Pulmonary artery endothelial cell (primary cell): ENCODE measurements at regions not wholly inside any gene's neighbourhood (a gene's known extent, or its start where the extent isn't known, plus 50 kb on each side); places are given as distances from the start of the nearest gene placed in this dataset.
"Not testable (repeated sequence)": the region's sequence is repeated elsewhere in the genome, so short reads cannot be mapped to it uniquely, and the experiment has no call there.

Source experiments
- DNase-seq: peaks from one replicate; pipeline ENCODE4 v3.0.0-alpha.2; 2011; ENCODE audit warnings: low read depth, low spot score

GRCh38 chr2:80943487-80943886 lies 638.9 kb upstream of the LRRTM1 start:
- DNase-seq: no peak

DNA sequence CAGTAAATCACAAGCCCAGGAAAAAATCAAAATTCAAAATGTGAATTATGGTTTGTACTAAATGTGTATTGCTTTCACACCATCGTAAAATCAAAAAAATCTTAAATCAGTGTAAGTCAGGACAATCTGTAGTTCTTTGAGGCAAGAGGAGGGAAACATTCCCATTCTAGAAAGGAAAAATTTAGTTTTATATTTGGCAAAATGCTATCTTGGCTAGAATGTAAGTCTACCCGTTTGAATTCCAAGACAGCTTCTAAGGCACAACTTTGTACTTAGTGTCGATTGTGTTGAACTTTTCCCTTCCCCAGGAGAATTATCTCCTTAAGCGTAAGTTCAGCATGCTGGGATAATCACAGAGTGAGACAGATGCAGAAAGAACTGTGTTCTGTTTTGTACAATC lies 638.2 kb upstream of the LRRTM1 start:
- no peak for DNase-seq

GRCh38 chr2:80938463-80938862 lies 633.9 kb upstream of the LRRTM1 start:
- DNase-seq: no peak

DNA sequence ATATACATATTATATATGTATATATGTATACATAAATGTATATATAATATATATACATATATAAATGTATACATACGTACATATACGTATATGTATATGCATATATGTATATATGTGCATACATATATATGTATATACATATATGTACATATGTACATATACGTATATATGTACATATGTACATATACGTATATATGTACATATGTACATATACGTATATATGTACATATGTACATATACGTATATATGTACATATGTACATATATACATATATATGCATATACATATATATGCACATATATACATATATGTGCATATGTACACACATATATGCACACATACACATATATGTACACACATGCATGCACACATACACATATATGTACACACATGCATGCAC lies 627.3 kb upstream of the LRRTM1 start:
- not testable (repeated sequence) for DNase-seq

GRCh38 chr2:80930777-80931176 lies 626.2 kb upstream of the LRRTM1 start:
- no peak for DNase-seq

GRCh38 chr2:80926168-80926567 lies 621.6 kb upstream of the LRRTM1 start:
- DNase-seq: no peak

- no peak for DNase-seq
Measured at GRCh38 chr2:80896576-80896975, 592.0 kb upstream of the LRRTM1 start.

DNA sequence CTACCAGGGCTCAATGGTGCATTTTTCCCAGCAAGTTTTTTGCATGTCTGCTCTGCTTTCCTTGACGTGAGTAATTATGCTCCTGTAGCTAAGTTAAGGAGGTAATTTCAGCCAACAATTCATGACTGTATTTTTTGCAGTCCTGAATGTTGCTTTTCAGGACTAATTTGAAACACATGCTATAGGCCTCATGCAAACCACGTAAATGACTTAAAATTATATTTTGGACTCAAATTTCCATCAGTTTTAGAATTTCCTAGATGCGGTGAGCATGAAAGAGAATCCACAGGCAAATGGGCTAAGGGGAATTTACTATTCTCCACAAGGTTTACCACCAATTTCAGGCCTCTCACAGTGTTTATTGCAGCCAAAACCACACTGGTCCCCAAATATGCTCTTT lies 589.9 kb upstream of the LRRTM1 start:
- no peak for DNase-seq

- no peak for DNase-seq
Measured at GRCh38 chr2:80893711-80894110, 589.2 kb upstream of the LRRTM1 start.

DNA sequence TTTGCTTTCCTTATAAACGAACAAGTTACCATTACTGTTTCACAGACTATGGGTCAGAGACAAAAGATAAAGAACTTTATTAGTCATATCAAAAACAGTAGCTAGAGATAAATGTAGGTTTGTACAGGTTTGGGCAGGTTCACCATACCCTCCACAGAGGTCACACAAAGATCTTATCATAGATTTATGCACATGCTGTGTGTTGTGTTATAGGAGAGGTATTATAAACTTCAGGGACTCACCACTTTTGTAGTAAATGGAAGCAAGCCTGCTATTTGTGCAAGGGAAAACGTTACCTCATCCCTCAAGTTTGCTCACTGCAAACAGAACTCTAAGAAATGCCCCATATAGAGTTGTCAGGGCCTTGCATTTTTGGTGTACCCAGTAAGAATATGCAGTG lies 584.5 kb upstream of the LRRTM1 start:
- no peak for DNase-seq

DNA sequence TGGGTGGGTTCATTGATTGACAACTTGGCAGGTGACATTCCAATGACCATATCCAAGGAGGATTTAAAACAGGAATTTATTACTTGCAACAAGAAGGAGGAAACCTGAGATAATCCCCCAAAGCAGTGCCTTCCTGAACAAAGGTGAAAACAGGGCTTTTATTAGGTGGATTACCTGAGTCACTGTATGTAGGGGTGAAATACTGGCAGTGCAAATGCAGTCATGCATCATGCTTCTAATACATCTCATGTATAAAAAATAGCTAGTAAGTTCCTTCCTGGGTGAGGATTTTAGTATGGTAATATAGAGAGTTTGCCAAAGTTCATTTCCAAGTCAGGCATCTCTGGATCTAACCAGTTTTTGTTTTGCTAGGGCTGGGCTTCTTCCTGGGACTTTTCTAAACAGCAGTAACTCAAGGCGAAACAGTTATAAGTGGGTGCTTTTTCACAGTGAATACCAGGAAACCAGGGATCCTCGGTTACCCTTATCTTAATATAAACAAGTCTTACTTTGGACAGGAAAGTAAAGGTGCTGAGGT lies 583.4 kb upstream of the LRRTM1 start:
- no peak for DNase-seq

DNA sequence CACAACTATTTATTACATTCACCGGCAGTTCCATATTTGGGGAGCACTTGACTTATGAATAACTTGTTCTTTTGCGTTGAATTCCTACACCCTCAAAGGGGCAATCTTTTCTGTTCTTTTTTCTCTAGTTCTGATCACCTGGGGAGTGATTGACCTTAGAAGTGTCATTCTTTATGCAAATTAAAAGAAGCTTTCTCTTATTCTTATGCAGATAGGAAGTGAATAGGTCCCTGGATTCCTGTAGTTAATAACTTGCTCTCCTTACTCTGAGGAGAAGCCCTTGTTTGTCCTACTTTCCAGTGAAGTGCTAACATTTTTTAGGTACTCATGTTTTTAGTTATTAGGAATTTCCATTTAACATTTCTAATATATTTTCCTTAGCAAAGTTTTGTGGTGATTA lies 569.8 kb upstream of the LRRTM1 start:
- DNase-seq: no peak

DNA sequence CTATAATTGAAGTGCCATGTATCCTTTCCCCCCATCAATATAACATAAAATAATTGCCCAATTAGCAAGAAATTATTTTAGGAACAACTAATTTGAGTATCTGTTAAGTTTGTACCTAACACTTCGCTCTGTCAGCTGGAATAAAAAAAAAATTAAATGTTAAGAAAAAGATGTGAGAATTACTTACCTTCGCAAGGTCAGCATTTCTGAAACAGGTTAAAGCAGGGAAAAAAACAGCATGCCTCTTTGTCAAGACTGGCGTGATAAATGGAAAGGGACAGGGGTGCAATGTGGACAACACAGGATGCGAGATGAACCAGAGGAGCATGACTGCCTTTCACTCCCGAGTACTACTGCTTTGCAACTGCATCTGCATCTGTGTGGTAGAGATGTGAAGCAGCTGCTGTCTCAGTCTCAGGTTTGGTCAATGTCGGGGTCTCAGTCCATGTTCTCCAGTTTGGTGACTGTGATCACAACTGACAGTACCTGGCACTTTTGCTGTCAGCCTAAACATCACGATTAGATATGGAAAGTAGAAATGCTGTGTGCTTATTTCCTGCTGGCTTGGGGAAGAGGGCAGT lies 565.4 kb upstream of the LRRTM1 start:
- DNase-seq: no peak

- DNase-seq: no peak
Measured at GRCh38 chr2:80863147-80863714, 558.7 kb upstream of the LRRTM1 start.

DNA sequence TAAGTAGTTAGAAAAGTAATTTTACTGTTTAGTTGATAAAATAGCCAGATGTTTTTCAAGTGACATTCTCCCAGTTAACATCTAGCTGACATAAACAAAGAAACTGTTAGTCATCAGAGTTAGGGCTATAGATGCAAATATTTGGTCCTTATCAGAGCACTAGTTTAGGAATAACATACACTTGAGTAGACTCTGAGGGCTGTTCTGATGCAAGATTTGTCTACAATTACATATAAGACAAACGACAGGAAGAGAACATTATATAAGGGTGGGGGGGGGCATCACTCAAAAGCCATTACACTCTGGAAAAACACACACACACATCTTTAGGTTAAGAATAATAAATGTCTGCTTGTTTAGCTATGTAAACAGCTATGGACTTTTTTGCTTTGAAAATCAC lies 554.4 kb upstream of the LRRTM1 start:
- DNase-seq: no peak

DNA sequence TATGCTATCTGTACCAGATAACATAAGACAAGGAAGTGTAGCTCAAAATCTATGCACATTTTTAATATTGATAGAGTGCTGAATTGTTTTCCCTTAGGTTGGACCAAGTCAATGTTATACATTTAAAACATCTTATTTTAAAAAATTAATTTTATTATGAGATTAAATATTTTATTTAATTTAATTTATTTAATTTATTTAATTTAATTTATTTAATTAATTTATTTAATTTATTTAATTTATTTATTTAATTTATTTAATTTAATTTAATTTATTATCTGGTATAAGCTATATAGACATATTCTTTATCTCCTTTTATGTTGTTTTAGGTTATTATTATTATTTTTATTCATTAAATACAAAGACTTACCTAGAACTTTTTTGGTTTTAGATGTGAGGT lies 551.7 kb upstream of the LRRTM1 start:
- no peak for DNase-seq

DNA sequence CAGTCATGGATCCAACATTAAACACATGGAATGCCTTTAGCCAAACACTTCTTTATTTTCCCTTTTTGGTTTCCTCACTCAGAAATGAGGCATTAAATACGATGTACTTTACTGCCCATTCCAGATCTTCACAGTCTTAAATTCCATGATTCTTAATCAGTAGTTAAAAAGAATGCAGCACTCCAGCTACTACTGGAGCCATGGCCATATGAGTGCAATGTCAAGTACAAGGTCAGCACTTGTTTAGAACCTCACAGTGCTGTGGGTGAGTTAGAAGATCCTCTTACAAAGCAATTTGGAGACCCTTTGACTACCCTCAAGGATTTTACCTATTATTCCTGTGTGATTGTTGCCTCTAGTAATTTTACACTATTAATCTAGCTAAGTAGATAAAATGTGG lies 550.3 kb upstream of the LRRTM1 start:
- DNase-seq: no peak

GRCh38 chr2:80852808-80853139 lies 548.2 kb upstream of the LRRTM1 start:
- DNase-seq: no peak

DNA sequence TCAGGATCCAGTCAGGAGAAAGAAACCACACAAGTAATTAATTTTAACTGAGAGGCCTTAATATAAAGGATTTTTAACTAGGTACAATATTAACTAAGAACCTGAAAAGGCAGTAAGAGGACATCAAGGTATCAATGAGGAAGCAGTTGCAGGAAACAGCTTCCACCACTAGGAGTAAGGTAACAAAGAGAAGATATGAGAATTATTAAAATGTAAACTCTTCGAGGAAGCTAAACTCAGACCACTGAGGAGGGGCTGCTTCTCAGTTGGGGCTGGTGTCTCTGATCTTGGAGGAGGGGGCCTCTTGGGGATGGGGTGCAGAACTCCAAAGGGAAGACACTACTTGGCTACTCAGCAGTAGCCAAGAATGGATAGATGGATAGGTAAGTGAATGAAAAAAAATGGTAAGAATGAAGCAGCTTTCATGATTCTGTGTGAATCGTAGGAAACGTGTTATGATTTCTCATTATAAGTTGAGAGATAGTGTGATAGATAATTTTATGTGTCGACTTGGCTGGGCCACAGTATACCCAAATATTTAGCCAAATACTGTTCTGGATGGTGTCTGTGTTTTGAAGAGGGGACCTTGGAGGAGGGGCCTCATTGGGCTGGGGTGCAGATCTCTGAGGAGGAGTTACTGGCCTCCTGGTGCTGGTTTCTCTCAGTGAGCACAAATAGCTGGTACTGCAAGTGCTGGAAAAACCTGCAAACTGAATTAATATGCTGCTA lies 547.7 kb upstream of the LRRTM1 start:
- no peak for DNase-seq

DNA sequence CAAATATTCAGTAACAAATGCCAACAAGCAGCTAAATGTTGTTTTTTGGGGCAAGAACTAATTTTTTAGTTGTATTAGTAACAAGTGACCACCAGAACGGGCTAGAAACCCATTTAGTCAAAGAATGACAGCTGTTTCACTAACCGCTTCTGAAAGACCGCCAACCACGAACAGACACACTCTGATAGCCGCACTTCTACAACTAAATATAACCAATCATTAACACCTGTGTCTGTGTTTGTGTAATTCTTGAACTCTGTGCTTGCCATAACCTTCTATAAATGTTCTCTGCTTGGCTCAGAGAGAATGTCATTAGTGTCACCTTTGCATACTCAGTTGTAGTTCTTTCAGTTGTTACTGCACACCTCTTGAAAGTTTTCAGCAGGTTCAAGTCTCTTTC lies 526.3 kb upstream of the LRRTM1 start:
- no peak for DNase-seq

GRCh38 chr2:80822999-80823398 lies 518.4 kb upstream of the LRRTM1 start:
- DNase-seq: no peak

GRCh38 chr2:80815259-80815658 lies 510.7 kb upstream of the LRRTM1 start:
- DNase-seq: no peak

DNA sequence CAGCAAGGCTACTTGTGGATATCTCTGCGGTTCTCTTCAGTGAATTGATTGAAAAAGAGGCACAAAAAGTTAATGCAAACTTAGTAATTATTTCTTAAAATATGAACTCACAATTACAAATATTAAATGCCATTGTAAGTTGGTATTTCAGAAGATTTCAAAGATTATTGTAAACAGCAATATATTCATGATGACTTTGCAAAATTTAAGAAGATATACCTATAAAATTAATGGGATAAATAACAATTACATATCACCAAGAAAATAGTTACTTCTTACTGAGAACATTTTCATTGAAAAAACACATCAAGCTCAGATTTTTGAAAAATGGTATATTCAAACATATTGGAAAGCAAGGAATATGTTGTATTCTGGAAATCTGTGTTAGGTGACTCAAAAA lies 482.0 kb upstream of the LRRTM1 start:
- DNase-seq: no peak
